ENCODE measurements at regions not wholly inside any gene's neighbourhood (a gene's known extent, or its start where the extent isn't known, plus 50 kb on each side); places are given as distances from the start of the nearest gene placed in this dataset.

- H3K79me2 ChIP-seq (ENCODE audit: control insufficient read depth, insufficient read depth, low read length): no peaks in the 10 kb centered on the region
- H3K9me3 ChIP-seq (replicated peaks; ENCODE audit: control insufficient read depth, insufficient read depth, low read length): no peaks in the 10 kb centered on the region
- H3K9me1 ChIP-seq (replicated peaks; ENCODE audit: control insufficient read depth, extremely low read depth, insufficient read depth, low read length): no peaks in the 10 kb centered on the region
- dilution Hi-C loops (cut with MboI; ENCODE audit: extremely low pct_ligation_motif_present, low sequenced_read_pairs) (no loop called here), intact Hi-C loops (cut with micrococcal nuclease) (no loop called here)
- no peak overlapping the region for H3K27ac ChIP-seq (ENCODE audit: insufficient read depth, low read depth, low read length)
- no peaks in the 10 kb centered on the region for H3K27me3 ChIP-seq (ENCODE audit: control insufficient read depth in 2 of 2, insufficient read depth in 2 of 2, low read length in 2 of 2)
- H3K36me3 ChIP-seq (ENCODE audit: control insufficient read depth in 2 of 2, extremely low read depth in 1 of 2, insufficient read depth in 2 of 2, low read length in 2 of 2): no peaks in the 10 kb centered on the region
- H3K4me3 ChIP-seq (replicated peaks in 1 of 3; ENCODE audit: insufficient read depth in 1 of 3, low read depth in 1 of 3, low read length in 3 of 3): no peak overlapping the region
- ChIA-PET CTCF (no interaction called here), POLR2A (no interaction called here)
- H3K4me2 ChIP-seq (ENCODE audit: insufficient read depth, low read length): no peak overlapping the region
- FAIRE-seq (no peak), DNase-seq (ENCODE audit: low read depth, low spot score) (no peak)
- TF ChIP-seq JUN (IDR thresholded peaks at IDR 0.05; ENCODE audit: borderline replicate concordance, insufficient read depth, insufficient read length, low read depth): no peak
- no peak for TF ChIP-seq POLR2AphosphoS5 (IDR thresholded peaks at IDR 0.05; ENCODE audit: insufficient read depth, low read depth, low read length)
- TF ChIP-seq GATA2 (IDR thresholded peaks at IDR 0.05; ENCODE audit: insufficient read depth, insufficient read length, low read depth, low read length): no peak
- TF ChIP-seq CTCF (IDR thresholded peaks at IDR 0.05; ENCODE audit: extremely low read depth in 1 of 2, insufficient read depth in 1 of 2, low read depth in 1 of 2, low read length in 2 of 2): no peak
- TF ChIP-seq, protein P1, sequence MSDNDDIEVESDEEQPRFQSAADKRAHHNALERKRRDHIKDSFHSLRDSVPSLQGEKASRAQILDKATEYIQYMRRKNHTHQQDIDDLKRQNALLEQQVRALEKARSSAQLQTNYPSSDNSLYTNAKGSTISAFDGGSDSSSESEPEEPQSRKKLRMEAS (IDR thresholded peaks at IDR 0.05; ENCODE audit: insufficient read depth, insufficient read length): no peak
- TF ChIP-seq MYC (IDR thresholded peaks at IDR 0.05; ENCODE audit: low read depth, low read length): no peak
- no peak for TF ChIP-seq FOS (IDR thresholded peaks at IDR 0.05; ENCODE audit: borderline replicate concordance, insufficient read depth, low read length)
- no peak for TF ChIP-seq EZH2 (IDR thresholded peaks at IDR 0.05; ENCODE audit: borderline replicate concordance, low read depth, low read length, severe bottlenecking)
- no peak for TF ChIP-seq POLR2A (IDR thresholded peaks at IDR 0.05; ENCODE audit: low read depth, low read length)
- no peaks in the 10 kb centered on the region for H4K20me1 ChIP-seq (replicated peaks; ENCODE audit: control insufficient read depth, extremely low read depth, insufficient read depth, low read length)
- no TSS peak for BruUV-seq (replicated peaks)
- no peak overlapping the region for H3K9ac ChIP-seq (replicated peaks; ENCODE audit: extremely low read depth, insufficient read depth, low read length)
- no peaks in the 10 kb centered on the region for H3K4me1 ChIP-seq (ENCODE audit: control insufficient read depth, extremely low read depth, insufficient read depth, low read length)
- no peak overlapping the region for H2AFZ ChIP-seq (ENCODE audit: low read depth, low read length)
These were observed 84.0 kb downstream of the SST start for GRCh38 chr3:187586226-187586625.
